ENCODE measurements at regions not wholly inside any gene's neighbourhood (a gene's known extent, or its start where the extent isn't known, plus 50 kb on each side); places are given as distances from the start of the nearest gene placed in this dataset.
A peak's percentile ranks its signal among the peaks of the same experiment; 100 is the strongest.

GRCh38 chr6:80767808-80768207, 661.3 kb downstream of the BCKDHB start:
- peak; percentile 9 for DNase-seq (ENCODE audit: low read depth)
- no peaks in the 10 kb centered on the region for H3K36me3 ChIP-seq (ENCODE audit: control insufficient read depth, insufficient read depth, low read length)
- H3K27me3 ChIP-seq (ENCODE audit: control insufficient read depth, insufficient read depth, low read length) = no peaks in the 10 kb centered on the region
- H3K4me3 ChIP-seq (ENCODE audit: low read depth, low read length) = no peak overlapping the region
- TF ChIP-seq CTCF (IDR thresholded peaks at IDR 0.05; ENCODE audit: insufficient read depth, low read length, poor library complexity, severe bottlenecking) = no peak

- DNase-seq (ENCODE audit: low read depth) = no peak
- Histone ChIP-seq H3K36me3 (ENCODE audit: control insufficient read depth, insufficient read depth, low read length) (no peaks in the 10 kb centered on the region), H3K27me3 (ENCODE audit: control insufficient read depth, insufficient read depth, low read length) (no peaks in the 10 kb centered on the region), H3K4me3 (ENCODE audit: low read depth, low read length) (no peak overlapping the region)
- no peak for TF ChIP-seq CTCF (IDR thresholded peaks at IDR 0.05; ENCODE audit: insufficient read depth, low read length, poor library complexity, severe bottlenecking)
Measured at GRCh38 chr6:80744213-80744612, 637.7 kb downstream of the BCKDHB start.

- no peaks in the 10 kb centered on the region for H3K27me3 ChIP-seq (ENCODE audit: control insufficient read depth, insufficient read depth, low read length)
- H3K4me3 ChIP-seq (ENCODE audit: low read depth, low read length) = no peak overlapping the region
- no peak for DNase-seq (ENCODE audit: low read depth)
Measured at GRCh38 chr6:80742481-80742880, 636.0 kb downstream of the BCKDHB start.

GRCh38 chr6:80733641-80734040, 627.2 kb downstream of the BCKDHB start:
- no peak for TF ChIP-seq CTCF (IDR thresholded peaks at IDR 0.05; ENCODE audit: insufficient read depth, low read length, poor library complexity, severe bottlenecking)
- Histone ChIP-seq H3K36me3 (ENCODE audit: control insufficient read depth, insufficient read depth, low read length) (no peaks in the 10 kb centered on the region), H3K4me3 (ENCODE audit: low read depth, low read length) (no peak overlapping the region), H3K27me3 (ENCODE audit: control insufficient read depth, insufficient read depth, low read length) (no peaks in the 10 kb centered on the region)
- DNase-seq (ENCODE audit: low read depth) = no peak

More at GRCh38 chr6:80742481-80742880, 636.0 kb downstream of the BCKDHB start:
- TF ChIP-seq CTCF (IDR thresholded peaks at IDR 0.05; ENCODE audit: insufficient read depth, low read length, poor library complexity, severe bottlenecking) = peak; percentile 35
- no peaks in the 10 kb centered on the region for H3K36me3 ChIP-seq (ENCODE audit: control insufficient read depth, insufficient read depth, low read length)

GRCh38 chr6:80728830-80729229, 622.4 kb downstream of the BCKDHB start:
- no peaks in the 10 kb centered on the region for H3K27me3 ChIP-seq (ENCODE audit: control insufficient read depth, insufficient read depth, low read length)
- no peaks in the 10 kb centered on the region for H3K36me3 ChIP-seq (ENCODE audit: control insufficient read depth, insufficient read depth, low read length)
- DNase-seq (ENCODE audit: low read depth) = no peak
- no peak overlapping the region for H3K4me3 ChIP-seq (ENCODE audit: low read depth, low read length)
- TF ChIP-seq CTCF (IDR thresholded peaks at IDR 0.05; ENCODE audit: insufficient read depth, low read length, poor library complexity, severe bottlenecking) = no peak

GRCh38 chr6:80728101-80728750, 621.8 kb downstream of the BCKDHB start:
- H3K4me3 ChIP-seq (ENCODE audit: low read depth, low read length) = no peak overlapping the region
- no peak for DNase-seq (ENCODE audit: low read depth)
- no peaks in the 10 kb centered on the region for H3K27me3 ChIP-seq (ENCODE audit: control insufficient read depth, insufficient read depth, low read length)
- no peaks in the 10 kb centered on the region for H3K36me3 ChIP-seq (ENCODE audit: control insufficient read depth, insufficient read depth, low read length)
- TF ChIP-seq CTCF (IDR thresholded peaks at IDR 0.05; ENCODE audit: insufficient read depth, low read length, poor library complexity, severe bottlenecking) = no peak
